ENCODE measurements at regions not wholly inside any gene's neighbourhood (a gene's known extent, or its start where the extent isn't known, plus 50 kb on each side); places are given as distances from the start of the nearest gene placed in this dataset.

- no peak for DNase-seq
These were observed 54.6 kb upstream of the DEPDC1 start for GRCh38 chr1:68551459-68551858.

- DNase-seq: no peak
These were observed 61.6 kb upstream of the DEPDC1 start for GRCh38 chr1:68558321-68559026.

GRCh38 chr1:68565923-68566322 lies 69.0 kb upstream of the DEPDC1 start:
- no peak for DNase-seq

- no peak for DNase-seq
These were observed 74.0 kb upstream of the DEPDC1 start for GRCh38 chr1:68570871-68571270.

GRCh38 chr1:68571454-68572235 lies 74.8 kb upstream of the DEPDC1 start:
- DNase-seq: no peak

- no peak for DNase-seq
These were observed 88.5 kb upstream of the DEPDC1 start for GRCh38 chr1:68585351-68585750.

- no peak for DNase-seq
These were observed 89.9 kb upstream of the DEPDC1 start for GRCh38 chr1:68586766-68587165.

- DNase-seq: no peak
These were observed 91.4 kb upstream of the DEPDC1 start for GRCh38 chr1:68588304-68588703.

- DNase-seq: no peak
These were observed 93.6 kb upstream of the DEPDC1 start for GRCh38 chr1:68590473-68590872.

- no peak for DNase-seq
These were observed 98.0 kb upstream of the DEPDC1 start for GRCh38 chr1:68594851-68595250.

- peak; percentile 9 for DNase-seq
These were observed 103.3 kb upstream of the DEPDC1 start for GRCh38 chr1:68600049-68600661.

- DNase-seq: no peak
These were observed 111.4 kb upstream of the DEPDC1 start for GRCh38 chr1:68608289-68608688.

- DNase-seq: no peak
These were observed 118.4 kb upstream of the DEPDC1 start for GRCh38 chr1:68615312-68615711.

GRCh38 chr1:68617942-68618341 lies 121.1 kb upstream of the DEPDC1 start:
- DNase-seq: no peak

- no peak for DNase-seq
These were observed 123.7 kb upstream of the DEPDC1 start for GRCh38 chr1:68620571-68620970.

GRCh38 chr1:68623700-68624099 lies 126.8 kb upstream of the DEPDC1 start:
- peak; percentile 28 for DNase-seq

- DNase-seq: peak; percentile 87
These were observed 127.4 kb upstream of the DEPDC1 start for GRCh38 chr1:68624233-68624632.

- DNase-seq: no peak
These were observed 128.7 kb upstream of the DEPDC1 start for GRCh38 chr1:68625624-68626023.

GRCh38 chr1:68633141-68633919 lies 136.4 kb upstream of the DEPDC1 start:
- DNase-seq: peak; percentile 4

GRCh38 chr1:68644504-68644903 lies 147.6 kb upstream of the DEPDC1 start:
- no peak for DNase-seq

GRCh38 chr1:68651115-68651514 lies 154.2 kb upstream of the DEPDC1 start:
- DNase-seq: no peak

GRCh38 chr1:68653882-68654281 lies 157.0 kb upstream of the DEPDC1 start:
- DNase-seq: no peak

- DNase-seq: no peak
These were observed 176.9 kb upstream of the DEPDC1 start for GRCh38 chr1:68673771-68674170.
